Fibroblast of lung (primary cell): ENCODE measurements at regions not wholly inside any gene's neighbourhood (a gene's known extent, or its start where the extent isn't known, plus 50 kb on each side); places are given as distances from the start of the nearest gene placed in this dataset.
A peak's percentile ranks its signal among the peaks of the same experiment; 100 is the strongest.

Source experiments
- DNase-seq, 2 donors: peaks; one replicate each; pipeline versions ENCODE4 v3.0.0 to v3.0.0-alpha.2; 2010; ENCODE audit warnings: low read depth in 2 of 2
- H2AFZ ChIP-seq: 2 replicates; pipeline ENCODE4 v1.5.1; 2012; ENCODE audit warnings: low read length, control low read depth, inconsistent platforms
- H3K27ac ChIP-seq: 2 replicates; pipeline ENCODE4 v1.5.1; 2011; ENCODE audit warnings: low read length, control low read depth; ENCODE audit not compliant: insufficient read depth
- H3K27me3 ChIP-seq: 2 replicates; pipeline ENCODE4 v1.5.1; 2011; ENCODE audit warnings: mild to moderate bottlenecking, low read length; ENCODE audit not compliant: control insufficient read depth, insufficient read depth
- H3K36me3 ChIP-seq: 2 replicates; pipeline ENCODE4 v1.5.1; 2011; ENCODE audit warnings: low read length; ENCODE audit not compliant: control insufficient read depth, insufficient read depth
- H3K4me1 ChIP-seq: 2 replicates; pipeline ENCODE4 v1.5.1; 2011; ENCODE audit warnings: low read length; ENCODE audit not compliant: control insufficient read depth, insufficient read depth; ENCODE audit errors: extremely low read depth
- H3K4me2 ChIP-seq: 2 replicates; pipeline ENCODE4 v1.5.1; 2011; ENCODE audit warnings: low read length, control low read depth; ENCODE audit not compliant: insufficient read depth; ENCODE audit errors: extremely low read depth
- H3K4me3 ChIP-seq, 4 experiments: fragments of 200-600 bp in 1 of 4; sonication (generic) in 1 of 4; replicated peaks in 1 of 4; 2 replicates each; pipeline ENCODE4 v1.5.1; 2011 to 2016; ENCODE audit warnings: low read length in 4 of 4, low read depth in 3 of 4, mild to moderate bottlenecking in 3 of 4, control low read depth in 2 of 4, inconsistent platforms in 1 of 4, mixed read lengths in 1 of 4; ENCODE audit not compliant: insufficient read depth in 1 of 4; ENCODE audit errors: control extremely low read depth in 1 of 4
- H3K79me2 ChIP-seq: 2 replicates; pipeline ENCODE4 v1.5.1; 2012; ENCODE audit warnings: mild to moderate bottlenecking, low read length, inconsistent platforms; ENCODE audit not compliant: control insufficient read depth, insufficient read depth
- H3K9ac ChIP-seq: 2 replicates; pipeline ENCODE4 v1.5.1; 2011; ENCODE audit warnings: mild to moderate bottlenecking, low read length, control low read depth; ENCODE audit not compliant: insufficient read depth
- H3K9me3 ChIP-seq: 2 replicates; pipeline ENCODE4 v1.5.1; 2012; ENCODE audit warnings: low read depth, low read length; ENCODE audit not compliant: control insufficient read depth, insufficient read depth
- H4K20me1 ChIP-seq: 2 replicates; pipeline ENCODE4 v1.5.1; 2011; ENCODE audit warnings: low read length; ENCODE audit not compliant: control insufficient read depth, insufficient read depth; ENCODE audit errors: extremely low read depth
- EZH2 ChIP-seq: IDR thresholded peaks from 2 replicates; pipeline ENCODE4 v1.5.1; 2012; ENCODE audit warnings: low read length, control low read depth, mild to moderate bottlenecking; ENCODE audit errors: missing control alignments
- TF ChIP-seq, protein P1 (sequence below), 2 donors: IDR thresholded peaks in 1 of 2; conservative IDR thresholded peaks in 1 of 2; 1 replicate in 1 of 2; 2 replicates in 1 of 2; pipeline ENCODE4 v1.5.1; 2011 to 2012; ENCODE audit warnings: low read length in 2 of 2, control low read depth in 1 of 2, inconsistent platforms in 1 of 2, low read depth in 1 of 2, mild to moderate bottlenecking in 1 of 2

DNA sequence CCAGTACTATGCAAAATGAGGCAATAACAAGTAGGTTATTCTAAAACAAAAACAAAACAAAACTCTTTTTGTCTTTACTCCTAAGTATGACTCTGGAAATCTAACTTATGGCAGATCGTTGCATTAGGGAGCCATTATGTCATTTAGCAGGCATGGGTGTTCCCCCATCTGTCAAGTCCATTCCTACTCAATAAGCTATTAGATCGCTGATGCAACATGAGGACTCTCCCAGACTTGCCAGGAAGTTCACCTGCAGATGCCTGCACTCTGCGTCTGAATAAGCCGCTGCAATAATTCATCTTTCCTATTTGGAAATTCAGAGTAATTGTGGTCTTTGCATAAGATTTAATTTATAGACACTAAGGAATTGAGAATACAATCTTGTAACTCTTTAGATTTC, 585.0 kb downstream of the KIF4B start:
- H3K4me1 ChIP-seq, result no peaks in the 10 kb centered on the region
- H3K27ac ChIP-seq, result no peak overlapping the region
- no peaks in the 10 kb centered on the region for H3K27me3 ChIP-seq
- TF ChIP-seq EZH2, result no peak
- TF ChIP-seq, protein P1, sequence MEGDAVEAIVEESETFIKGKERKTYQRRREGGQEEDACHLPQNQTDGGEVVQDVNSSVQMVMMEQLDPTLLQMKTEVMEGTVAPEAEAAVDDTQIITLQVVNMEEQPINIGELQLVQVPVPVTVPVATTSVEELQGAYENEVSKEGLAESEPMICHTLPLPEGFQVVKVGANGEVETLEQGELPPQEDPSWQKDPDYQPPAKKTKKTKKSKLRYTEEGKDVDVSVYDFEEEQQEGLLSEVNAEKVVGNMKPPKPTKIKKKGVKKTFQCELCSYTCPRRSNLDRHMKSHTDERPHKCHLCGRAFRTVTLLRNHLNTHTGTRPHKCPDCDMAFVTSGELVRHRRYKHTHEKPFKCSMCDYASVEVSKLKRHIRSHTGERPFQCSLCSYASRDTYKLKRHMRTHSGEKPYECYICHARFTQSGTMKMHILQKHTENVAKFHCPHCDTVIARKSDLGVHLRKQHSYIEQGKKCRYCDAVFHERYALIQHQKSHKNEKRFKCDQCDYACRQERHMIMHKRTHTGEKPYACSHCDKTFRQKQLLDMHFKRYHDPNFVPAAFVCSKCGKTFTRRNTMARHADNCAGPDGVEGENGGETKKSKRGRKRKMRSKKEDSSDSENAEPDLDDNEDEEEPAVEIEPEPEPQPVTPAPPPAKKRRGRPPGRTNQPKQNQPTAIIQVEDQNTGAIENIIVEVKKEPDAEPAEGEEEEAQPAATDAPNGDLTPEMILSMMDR (conservative IDR thresholded peaks at IDR 0.05 in 1 of 2, IDR thresholded peaks at IDR 0.05 in 1 of 2; ENCODE audit: low read depth in 1 of 2, low read length in 2 of 2), result no peak
- no peak overlapping the region for H3K9ac ChIP-seq
- no peaks in the 10 kb centered on the region for H4K20me1 ChIP-seq
- no peaks in the 10 kb centered on the region for H3K79me2 ChIP-seq
- H2AFZ ChIP-seq, result no peak overlapping the region
- H3K9me3 ChIP-seq, result no peaks in the 10 kb centered on the region
- no peaks in the 10 kb centered on the region for H3K36me3 ChIP-seq
- H3K4me3 ChIP-seq, result no peak overlapping the region
- no peak overlapping the region for H3K4me2 ChIP-seq
- no peak for DNase-seq

DNA sequence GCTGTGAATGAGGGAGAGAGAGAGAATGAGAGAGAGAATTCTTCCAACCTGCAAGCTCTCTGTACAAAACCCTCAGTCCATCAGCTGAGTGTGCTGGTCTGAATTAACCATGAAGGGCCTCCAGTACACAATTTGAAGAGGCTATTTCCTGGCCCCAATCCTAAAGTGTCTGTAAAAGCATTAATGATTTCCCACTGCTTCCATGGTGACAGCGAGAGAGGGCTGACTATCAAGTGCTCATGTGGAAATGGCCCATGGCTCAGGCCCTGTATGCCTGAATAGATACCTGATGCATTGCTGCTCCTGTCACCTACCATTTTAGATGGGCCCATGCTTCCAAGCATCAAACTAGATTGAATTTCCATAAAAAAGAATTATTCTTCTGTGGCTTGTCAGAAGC, 592.4 kb downstream of the KIF4B start:
- H3K9ac ChIP-seq, result no peak overlapping the region
- no peaks in the 10 kb centered on the region for H3K4me1 ChIP-seq
- no peak overlapping the region for H2AFZ ChIP-seq
- no peak for TF ChIP-seq EZH2
- TF ChIP-seq, protein P1 (conservative IDR thresholded peaks at IDR 0.05 in 1 of 2, IDR thresholded peaks at IDR 0.05 in 1 of 2; ENCODE audit: low read depth in 1 of 2, low read length in 2 of 2), result no peak
- no peak for DNase-seq
- H3K36me3 ChIP-seq, result no peaks in the 10 kb centered on the region
- no peaks in the 10 kb centered on the region for H4K20me1 ChIP-seq
- H3K9me3 ChIP-seq, result no peaks in the 10 kb centered on the region
- no peaks in the 10 kb centered on the region for H3K79me2 ChIP-seq
- no peak overlapping the region for H3K27ac ChIP-seq
- no peak overlapping the region for H3K4me2 ChIP-seq
- no peaks in the 10 kb centered on the region for H3K27me3 ChIP-seq
- H3K4me3 ChIP-seq, result no peak overlapping the region

DNA sequence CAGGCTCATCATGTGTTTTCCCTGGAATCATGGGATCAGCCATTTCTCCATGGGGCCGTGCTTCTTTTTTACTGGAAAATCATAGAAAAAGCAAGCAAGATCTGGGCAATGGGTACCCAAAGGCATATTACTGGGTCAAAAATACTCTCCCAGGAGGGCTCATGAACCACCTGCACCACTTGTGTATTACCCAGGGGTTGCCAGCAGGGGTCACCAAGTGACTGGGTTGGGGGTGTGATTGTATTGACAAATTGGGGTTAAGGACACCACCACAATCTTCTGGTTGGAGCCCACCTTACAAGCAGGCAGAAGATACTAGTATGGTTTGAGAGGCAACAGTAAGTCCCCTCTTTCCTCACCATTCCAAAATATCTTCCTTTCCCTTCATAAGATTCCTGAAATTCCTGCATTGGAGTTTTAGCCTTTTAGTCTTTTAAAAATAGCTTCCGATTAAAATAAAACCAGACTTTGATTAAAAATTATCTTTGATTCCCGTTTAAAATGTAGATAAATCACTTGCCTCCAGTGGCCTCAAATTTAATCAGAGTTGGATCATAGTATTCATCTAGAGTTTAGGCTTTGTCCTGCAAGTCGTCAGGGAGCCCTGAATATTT, 603.3 kb downstream of the KIF4B start:
- H3K79me2 ChIP-seq, result no peaks in the 10 kb centered on the region
- no peaks in the 10 kb centered on the region for H3K27me3 ChIP-seq
- H3K9ac ChIP-seq, result no peak overlapping the region
- H3K4me1 ChIP-seq, result no peaks in the 10 kb centered on the region
- TF ChIP-seq, protein P1 (conservative IDR thresholded peaks at IDR 0.05 in 1 of 2, IDR thresholded peaks at IDR 0.05 in 1 of 2; ENCODE audit: low read depth in 1 of 2, low read length in 2 of 2), result peak; percentile 36 to 37
- TF ChIP-seq EZH2, result no peak
- H3K4me2 ChIP-seq, result no peak overlapping the region
- DNase-seq, result peak in 1 of 2 donors; percentile 3
- H3K9me3 ChIP-seq, result no peaks in the 10 kb centered on the region
- H3K36me3 ChIP-seq, result no peaks in the 10 kb centered on the region
- H4K20me1 ChIP-seq, result no peaks in the 10 kb centered on the region
- no peak overlapping the region for H2AFZ ChIP-seq
- H3K4me3 ChIP-seq, result no peak overlapping the region
- H3K27ac ChIP-seq, result no peak overlapping the region
